CD4-positive, alpha-beta T cell treated with Interleukin-1 beta for 1 hour (primary cell): ENCODE measurements at regions not wholly inside any gene's neighbourhood (a gene's known extent, or its start where the extent isn't known, plus 50 kb on each side); places are given as distances from the start of the nearest gene placed in this dataset.
"Not testable (repeated sequence)": the region's sequence is repeated elsewhere in the genome, so short reads cannot be mapped to it uniquely, and the experiment has no call there.

Source experiments
- DNase-seq, 2 donors: peaks; one replicate each; pipeline ENCODE4 v3.0.0-alpha.2; 2020 to 2022

DNA sequence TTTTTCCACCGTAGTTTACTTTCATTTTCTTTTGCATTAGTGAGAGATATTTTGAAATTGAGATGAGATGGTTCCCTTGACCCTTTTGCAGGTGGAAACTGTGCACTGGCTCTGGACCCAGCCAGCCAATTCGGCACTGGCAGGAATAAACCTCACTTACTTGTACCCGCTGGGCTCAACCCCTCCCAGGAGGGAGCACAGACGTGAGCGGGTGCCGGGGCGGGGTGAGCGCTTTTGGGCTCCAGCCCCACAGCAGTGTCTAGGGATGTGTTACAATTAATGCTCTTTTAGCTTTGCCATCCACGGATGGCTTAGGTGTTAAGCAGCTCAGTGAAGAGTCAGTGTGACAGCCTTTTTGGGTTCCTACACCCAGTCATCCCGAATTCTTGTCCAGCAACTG, 766.1 kb upstream of the CHD1 start:
- DNase-seq = no peak

DNA sequence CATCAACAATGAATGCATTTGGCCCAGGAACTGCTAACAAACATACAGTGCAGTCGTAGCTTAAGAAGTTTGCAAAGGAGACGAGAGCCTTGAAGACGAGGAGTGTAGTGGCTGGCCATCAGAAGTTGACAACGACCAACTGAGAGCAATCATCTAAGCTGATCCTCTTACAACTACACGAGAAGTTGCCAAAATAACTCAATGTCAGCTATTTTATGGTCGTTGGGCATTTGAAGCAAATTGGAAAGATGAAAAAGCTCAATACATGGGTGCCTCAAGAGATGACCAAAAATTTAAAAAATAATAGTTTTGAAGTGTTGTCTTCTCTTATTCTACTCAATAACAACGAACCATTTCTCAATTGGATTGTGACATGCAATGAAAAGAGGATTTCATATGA, 757.7 kb upstream of the CHD1 start:
- no peak for DNase-seq

DNA sequence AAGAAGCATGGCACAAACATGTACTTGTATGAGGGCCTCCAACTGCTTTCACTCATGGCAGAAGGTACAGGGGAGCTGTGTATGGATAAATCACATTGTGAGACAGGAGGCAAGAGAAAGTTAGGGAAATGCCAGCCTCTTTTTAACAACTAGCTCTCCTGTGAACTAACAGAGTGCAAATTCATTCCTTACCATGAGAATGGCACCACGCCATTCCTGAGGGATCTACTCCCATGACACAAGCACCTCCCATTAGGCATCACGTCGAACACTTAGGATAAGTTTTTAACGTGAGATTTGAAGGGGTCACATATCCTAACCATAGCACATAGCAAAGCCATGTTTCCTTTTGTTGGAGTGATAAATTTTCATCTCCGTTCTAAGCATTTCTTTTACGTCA, 747.2 kb upstream of the CHD1 start:
- DNase-seq = no peak

DNA sequence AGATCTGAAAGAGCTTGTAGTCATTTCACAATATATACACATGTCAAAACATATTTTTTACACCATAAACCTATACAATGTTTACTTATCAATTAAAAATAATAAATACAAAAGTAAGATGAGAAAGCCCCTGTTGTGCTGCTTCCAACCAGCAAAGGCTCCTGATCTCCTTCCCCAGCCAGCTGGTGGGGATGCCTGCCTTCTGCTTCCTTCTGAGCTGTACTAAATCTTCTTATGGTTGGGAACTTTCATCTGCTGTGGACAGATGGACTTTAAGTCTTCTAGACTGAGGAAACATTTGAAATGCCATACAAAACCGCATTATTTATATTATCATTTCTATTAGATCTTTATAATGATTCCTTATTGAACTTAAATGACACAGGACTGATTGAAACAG, 745.3 kb upstream of the CHD1 start:
- DNase-seq = no peak

DNA sequence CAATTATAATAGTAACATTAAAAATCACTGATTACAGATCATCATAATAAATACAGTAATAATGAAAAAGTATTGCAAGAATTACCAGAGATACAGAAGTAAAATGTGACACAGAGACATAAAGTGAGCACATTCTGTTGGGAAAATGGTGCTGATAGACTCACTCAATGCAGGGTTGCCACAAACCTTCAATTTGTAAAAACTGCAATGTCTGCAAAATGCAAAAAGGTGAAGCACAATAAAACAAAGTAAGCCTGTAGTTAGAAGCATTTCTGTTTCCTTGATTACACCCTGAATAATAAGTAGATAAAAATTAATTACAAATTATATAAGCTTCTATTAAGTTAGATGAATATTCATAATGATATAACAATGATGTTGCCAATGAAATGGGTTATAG, 736.2 kb upstream of the CHD1 start:
- DNase-seq = no peak

DNA sequence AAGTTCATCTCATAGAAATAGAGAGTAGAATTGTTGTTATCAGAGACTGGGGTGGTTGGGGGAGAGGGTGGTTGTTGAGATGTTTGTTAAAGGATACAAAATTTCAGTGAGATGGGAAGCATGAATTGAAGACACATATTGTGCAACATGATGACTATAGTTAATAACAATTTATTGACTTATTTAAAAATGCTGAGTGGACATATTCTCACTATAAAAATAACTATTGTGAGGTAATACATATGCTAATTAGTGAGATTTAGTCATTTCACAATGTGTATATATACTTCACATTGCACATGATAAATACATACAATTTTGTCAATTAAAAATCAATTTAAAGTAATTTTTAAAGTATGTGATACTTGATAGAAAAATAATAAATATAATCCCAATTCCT, 722.5 kb upstream of the CHD1 start:
- no peak for DNase-seq

DNA sequence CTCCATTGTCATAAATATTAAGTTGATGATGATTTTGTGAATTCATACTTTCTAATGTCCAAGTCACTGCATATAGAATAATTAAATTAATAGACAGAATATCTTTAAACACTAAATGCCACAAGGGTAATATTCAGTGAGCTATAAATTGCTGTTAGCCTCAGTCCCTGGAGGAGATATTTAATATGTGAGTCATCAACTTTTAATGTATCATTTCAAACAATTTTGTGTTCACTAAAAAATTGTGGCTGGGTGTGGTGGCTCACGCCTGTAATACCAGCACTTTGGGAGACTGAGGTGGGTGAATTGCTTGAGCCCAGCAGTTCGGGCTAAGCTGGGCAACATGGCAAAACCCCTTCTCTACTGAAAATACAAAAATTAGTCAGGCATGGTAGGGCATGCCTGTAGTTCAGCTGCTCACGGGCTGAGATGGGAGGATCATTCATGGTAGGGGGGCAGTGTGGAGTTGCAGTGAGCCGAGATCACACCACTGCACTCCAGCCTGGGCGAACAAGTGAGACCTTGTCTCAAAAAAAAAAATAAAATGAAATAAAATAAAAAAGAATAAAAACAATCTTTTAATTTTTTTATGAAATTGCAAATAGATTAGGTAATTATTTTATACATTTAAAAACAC, 717.3 kb upstream of the CHD1 start:
- DNase-seq = no peak

DNA sequence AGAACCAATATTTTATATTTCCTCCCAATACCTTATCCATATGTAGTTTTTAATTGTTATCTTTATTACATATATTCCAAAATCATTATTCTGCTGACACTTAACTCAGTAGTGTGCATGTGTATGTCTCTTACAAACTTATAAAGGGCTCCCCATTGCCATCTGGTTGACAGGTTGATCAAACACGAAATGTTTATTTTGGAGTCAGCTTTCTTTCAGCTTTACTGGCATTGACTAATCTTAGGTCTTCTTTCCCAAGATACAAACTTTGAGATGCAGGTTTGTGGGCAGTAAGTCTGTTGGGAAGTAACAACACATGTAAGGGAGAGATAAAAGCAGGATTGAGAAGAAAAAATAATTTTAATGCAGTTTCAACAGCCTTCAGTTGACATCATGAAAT, 716.0 kb upstream of the CHD1 start:
- DNase-seq = no peak

DNA sequence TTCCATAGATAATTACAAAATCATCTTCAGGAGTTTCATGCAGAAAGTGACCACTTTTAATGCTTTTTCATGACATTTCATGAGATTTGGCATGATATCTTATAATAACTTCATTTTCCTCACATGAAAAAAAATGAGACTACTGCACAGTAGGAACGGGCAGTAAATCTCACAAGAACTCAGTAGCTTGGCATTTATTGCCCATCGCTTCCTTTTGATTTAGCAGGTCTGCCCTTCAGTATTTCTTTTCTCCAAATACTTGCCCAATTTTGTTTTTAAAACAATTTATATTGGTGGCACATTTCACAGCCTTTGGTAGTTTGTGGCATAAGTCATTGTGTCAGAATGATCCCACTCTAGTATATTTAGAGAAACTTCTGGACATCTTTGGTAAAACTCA, 711.8 kb upstream of the CHD1 start:
- no peak for DNase-seq

DNA sequence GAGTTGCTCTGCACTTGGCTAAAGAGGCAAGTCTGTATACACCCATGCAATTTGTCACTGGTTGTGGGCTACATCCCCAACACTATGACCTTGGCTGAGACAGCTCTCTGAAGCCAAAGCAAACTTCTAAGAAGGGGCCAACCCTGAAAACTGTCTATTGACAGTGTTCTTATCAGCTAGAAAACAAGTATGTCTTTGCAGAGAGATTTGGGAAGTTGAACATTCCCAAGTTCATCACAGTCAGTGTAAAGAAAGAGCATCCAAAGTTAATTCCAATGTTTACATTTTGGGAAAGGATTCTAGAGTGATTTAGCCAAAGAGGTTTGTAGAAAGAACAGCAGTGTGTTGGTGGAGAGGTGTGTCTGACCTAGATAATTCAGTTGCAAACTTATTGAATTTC, 711.1 kb upstream of the CHD1 start:
- no peak for DNase-seq

DNA sequence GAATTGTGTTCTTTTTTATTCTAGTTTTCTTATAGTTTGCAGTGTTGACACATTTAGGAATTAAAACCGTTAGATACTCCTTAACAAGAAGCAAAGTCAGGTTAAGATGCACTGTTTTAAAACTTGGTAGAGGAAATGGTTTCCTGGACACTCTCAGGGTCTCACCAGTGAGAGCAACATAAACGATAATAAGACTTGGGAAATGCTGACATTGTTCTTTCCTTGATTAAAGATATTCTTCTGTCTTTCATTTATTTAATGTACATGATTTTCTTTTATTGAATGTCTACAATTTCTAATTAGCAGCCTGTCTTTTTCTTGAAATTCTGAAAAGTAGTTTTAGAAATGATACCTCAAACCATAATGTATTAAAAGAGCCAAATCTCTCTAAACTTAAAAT, 707.9 kb upstream of the CHD1 start:
- DNase-seq = no peak

DNA sequence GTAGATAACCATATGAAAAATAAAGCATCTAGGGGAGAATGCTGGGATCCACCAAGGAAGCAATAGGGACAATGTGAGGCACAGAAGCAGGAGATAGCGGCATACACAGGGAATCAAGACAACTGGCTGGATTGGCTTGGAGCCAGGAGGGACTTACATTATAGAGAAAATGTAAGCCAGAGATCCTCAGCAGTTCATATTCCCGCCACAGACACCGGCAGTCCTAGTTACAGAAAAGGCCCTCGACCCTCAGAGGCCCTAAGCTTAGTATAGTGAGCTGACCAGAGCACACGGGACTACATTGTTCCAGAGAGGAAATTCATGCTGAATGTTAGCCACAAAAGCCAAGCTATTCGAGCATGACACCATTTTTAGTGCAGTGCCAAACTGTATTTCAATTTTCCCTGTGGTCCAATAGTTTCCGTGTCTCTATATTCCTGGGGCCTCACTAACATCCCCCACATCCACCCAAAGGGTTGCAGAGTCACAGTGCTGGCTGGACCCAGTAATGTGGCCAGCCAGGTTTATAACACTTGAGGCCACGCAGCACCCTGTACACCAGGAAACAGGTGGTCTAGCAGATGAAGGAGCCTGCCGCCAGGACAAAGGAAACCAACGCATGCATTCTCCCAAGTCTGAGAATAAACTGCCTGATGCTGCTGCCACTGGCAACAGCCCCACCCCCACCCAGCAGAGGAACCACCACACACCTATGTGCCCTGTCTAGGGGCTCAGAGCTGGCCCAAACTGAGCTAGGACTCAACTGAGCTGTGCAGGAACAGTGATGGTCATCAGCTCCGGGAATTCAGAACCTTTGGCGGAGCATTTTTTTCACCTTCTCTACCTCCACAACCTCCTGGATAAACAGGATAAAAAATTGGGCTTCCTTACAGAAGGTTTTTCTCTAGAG, 693.2 kb upstream of the CHD1 start:
- DNase-seq = no peak

DNA sequence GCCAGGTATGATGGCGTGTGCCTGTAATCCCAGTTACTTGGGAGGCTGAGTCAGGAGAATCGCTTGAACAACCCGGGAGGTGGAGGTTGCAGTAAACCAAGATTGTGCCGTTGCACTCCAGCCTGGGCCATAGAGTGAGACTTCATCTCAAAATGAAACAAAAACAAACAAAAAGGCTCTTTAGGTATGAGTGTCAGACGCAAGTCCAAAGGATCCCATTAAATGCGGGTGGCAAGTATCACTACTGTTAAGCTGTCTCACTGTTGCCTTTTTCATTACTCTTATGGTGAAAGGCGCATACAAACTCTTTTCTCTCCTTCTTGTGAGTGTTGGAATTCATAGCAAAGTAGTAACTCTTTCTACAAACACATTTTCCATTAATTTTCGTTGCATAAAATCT, 688.5 kb upstream of the CHD1 start:
- no peak for DNase-seq

DNA sequence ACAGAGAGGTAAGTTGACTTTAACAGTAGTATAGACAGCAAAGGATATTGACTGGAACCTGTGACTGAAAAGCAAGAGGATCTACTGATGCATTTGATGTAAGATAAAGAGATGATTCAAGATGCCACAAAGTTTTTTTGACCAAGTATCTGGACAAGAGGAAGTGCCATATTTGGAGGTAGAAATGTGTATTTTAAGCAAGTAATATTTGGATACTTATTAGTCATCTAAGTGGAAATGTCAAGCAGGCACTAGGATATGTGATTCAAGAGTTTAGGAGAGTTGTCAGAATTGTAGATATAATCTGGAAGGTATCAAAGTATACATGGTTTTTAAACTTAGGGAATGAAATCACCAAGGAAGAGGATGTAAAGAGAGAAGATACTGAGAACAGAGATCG, 686.1 kb upstream of the CHD1 start:
- no peak for DNase-seq

DNA sequence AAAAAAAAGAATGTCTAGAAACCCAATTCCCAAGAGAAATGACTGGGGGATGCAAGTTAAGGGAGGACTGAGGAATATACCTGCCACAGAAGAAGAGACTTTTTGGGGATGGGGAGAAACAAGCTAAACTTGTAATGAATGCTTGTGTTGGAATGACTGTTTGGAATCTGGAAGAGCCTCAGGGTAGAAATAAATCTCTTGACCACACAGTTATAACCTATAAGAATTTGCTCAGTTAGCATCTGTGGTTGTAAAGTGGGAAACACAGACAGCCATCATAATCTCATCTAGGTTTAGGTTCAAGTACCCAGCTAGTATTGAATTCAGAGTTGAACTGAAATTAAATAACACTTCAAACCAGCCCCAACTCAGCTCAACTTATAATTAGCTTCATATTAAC, 678.3 kb upstream of the CHD1 start:
- no peak for DNase-seq

DNA sequence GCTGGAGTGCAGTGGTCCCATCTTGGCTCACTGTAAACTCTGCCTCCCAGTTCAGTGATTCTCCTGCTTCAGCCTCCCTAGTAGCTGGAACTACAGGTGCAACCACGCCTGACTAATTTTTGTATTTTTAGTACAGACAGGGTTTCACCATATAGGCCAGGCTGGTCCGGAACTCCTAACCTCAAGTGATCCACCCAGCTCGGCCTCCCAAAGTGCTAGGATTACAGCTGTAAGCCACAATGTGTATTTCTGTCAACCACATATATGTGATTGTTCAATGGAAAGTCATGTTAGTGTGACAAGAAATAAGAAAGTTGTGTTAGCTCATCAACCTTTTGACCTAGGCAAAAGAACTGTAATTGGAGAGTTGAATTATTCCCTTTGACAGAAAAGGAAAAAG, 677.1 kb upstream of the CHD1 start:
- no peak for DNase-seq

DNA sequence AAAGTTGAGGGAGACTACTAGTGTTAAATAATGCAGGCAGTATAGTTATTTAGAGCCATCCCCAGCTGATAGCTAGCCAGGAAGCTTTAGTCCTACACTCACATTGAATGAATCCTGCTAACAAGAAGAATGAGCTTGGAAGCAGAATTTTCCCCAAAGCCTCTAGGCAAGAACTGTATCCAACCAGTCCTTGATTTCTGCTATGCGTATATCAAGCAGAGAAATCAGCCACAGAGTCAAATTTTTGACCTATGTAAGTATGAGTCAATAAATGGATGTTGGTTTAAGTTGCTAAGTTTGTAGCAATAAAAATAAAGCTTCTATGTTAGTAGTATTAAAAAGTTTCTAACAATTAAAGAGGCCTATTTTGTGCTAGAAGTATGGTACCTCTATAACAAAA, 672.1 kb upstream of the CHD1 start:
- no peak for DNase-seq

DNA sequence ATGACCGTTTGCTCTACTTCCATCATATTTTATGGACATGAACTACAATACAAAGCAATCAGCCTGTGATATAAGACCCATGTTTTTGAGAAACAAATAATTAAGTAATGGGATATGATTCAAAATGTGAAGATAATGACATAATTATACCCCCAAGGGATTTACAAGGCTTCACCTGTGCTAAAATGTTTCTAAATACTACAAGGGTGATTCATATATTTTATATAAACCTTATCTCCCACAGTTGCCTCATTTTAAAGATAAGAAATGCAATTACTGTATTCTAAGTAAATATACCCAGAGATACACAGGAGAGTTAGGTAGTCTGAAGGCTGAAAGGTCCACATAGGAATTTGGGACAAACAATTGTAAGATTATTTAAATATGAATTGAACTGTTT, 662.0 kb upstream of the CHD1 start:
- no peak for DNase-seq

DNA sequence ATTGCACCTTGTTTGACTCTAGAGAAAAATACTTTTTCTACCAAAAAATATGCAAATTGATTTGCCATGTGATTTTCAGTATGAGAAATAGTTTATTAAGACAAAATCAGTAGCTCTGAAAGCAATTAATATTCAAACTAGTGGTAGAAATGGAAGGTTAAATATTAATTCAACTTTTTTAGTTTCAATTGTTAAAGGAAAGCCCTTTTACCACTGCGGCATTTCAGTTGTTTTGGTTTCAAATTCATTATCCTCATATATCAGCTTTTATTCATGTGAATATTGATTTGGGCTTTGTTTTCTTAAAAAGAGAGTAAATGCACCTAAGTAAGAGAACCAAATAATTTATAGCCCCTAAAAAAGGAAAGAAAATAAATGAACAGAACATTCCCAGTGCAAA, 660.6 kb upstream of the CHD1 start:
- DNase-seq = no peak

DNA sequence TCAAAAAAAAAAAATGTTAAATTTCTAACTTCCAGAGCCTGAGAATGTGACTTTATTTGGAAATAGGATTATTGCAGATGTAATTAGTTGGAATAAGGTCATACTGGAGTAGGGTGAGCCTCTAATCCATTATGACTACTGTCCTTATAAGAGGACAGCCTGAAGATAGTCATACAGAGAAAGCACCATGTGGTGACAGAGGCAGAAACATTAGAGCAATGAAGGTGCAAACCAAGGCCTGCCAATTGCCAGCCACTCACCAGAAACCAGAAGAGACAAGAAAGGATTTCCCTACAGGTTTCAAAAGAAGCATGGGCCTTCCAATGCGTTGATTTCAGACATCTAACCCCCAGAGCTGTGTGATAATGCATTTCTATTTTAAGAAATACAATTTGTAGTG, 659.2 kb upstream of the CHD1 start:
- DNase-seq = no peak

DNA sequence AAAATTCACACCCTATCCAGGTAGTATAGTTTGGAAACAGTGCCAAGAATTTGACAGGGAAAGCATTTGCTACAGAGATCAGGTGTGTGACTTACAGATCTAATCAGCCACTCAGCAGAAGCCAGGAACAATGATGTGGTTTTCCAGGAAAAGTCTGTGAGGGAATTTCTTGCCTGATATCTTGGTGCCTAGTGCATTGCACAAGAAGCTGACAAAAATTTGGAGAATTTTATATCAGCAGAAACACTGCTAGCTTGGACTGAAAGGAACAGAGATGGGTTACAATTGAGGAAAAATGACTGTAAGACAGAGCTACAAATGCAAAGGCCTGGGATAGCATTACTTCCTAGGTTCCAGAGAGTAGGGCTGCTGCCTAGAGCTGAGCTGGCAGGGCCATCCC, 658.1 kb upstream of the CHD1 start:
- no peak for DNase-seq

DNA sequence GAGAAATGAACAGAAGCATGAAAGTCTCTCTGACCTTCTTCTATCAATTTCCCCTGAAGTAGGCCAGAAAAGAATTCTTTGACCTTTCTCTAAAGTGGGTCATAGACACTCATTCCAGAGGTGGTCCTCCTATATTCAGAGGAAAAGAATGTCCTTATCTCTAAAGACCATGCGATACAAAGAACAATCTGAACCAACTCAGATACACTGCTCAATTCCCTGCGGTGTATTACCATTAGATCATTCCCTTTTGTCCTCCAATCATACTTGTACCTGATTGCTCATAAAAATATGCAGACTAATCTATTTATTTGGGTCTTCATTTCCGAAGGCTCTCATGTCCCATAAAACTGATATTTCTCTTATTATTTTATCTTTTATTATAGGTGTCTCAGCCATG, 652.4 kb upstream of the CHD1 start:
- DNase-seq = not testable (repeated sequence)

DNA sequence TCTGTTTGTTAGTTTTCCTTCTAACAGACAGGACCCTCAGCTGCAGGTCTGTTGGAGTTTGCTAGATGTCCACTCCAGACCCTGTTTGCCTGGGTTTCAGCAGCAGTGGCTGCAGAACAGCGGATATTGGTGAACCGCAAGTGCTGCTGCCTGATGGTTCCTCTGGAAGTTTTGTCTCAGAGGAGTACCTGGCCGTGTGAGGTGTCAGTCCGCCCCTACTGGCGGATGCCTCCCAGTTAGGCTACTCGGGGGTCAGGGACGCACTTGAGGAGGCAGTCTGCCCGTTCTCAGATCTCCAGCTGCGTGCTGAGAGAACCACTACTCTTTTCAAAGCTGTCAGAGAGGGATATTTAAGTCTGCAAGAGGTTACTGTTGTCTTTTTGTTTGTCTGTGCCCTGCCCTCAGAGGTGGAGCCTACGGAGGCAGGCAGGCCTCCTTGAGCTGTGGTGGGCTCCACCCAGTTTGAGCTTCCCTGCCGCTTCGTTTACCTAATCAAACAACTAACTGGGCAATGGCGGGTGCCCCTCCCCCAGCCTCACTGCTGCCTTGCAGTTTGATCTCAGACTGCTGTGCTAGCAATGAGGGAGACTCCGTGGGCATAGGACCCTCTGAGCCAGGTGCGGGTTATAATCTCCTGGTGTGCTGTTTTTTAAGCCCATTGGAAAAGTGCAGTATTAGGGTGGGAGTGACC, 634.3 kb upstream of the CHD1 start:
- not testable (repeated sequence) for DNase-seq

DNA sequence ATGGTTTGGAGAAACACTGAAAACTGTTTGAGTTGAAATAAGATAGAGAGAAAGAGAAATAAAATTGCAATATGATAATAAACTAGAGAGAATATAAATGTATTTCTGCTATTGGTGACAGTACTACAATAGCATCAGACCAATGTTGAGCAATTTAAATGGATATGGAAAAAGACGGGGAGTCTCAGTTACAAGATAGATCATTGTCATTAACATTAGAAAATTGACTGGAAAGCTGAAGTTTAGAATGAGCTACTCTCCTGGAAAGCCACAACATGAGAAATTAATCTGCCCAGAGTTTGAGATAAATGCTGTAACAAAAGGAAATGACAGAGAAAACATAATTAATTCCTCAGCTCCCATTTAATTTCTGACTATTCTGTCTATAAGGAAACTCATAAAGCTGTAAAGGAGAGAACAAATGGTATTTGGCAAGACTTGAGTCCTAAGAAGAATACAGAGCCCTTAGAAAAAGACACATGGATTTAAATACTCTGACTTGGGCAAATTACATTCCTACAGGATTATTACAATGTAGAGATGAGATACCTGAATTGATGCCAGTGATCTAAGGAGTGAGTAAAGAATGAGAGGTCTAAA, 624.5 kb upstream of the CHD1 start:
- DNase-seq = no peak
